ENCODE measurements at regions not wholly inside any gene's neighbourhood (a gene's known extent, or its start where the extent isn't known, plus 50 kb on each side); places are given as distances from the start of the nearest gene placed in this dataset.

- TF ChIP-seq, protein P1, sequence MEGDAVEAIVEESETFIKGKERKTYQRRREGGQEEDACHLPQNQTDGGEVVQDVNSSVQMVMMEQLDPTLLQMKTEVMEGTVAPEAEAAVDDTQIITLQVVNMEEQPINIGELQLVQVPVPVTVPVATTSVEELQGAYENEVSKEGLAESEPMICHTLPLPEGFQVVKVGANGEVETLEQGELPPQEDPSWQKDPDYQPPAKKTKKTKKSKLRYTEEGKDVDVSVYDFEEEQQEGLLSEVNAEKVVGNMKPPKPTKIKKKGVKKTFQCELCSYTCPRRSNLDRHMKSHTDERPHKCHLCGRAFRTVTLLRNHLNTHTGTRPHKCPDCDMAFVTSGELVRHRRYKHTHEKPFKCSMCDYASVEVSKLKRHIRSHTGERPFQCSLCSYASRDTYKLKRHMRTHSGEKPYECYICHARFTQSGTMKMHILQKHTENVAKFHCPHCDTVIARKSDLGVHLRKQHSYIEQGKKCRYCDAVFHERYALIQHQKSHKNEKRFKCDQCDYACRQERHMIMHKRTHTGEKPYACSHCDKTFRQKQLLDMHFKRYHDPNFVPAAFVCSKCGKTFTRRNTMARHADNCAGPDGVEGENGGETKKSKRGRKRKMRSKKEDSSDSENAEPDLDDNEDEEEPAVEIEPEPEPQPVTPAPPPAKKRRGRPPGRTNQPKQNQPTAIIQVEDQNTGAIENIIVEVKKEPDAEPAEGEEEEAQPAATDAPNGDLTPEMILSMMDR (IDR thresholded peaks at IDR 0.05; ENCODE audit: low read length), result no peak
- TF ChIP-seq EZH2 (IDR thresholded peaks at IDR 0.05; ENCODE audit: borderline replicate concordance, low read length), result no peak
These were observed 2075.3 kb upstream of the C9orf72 start for GRCh38 chr9:29648601-29649000.
